ENCODE measurements at regions not wholly inside any gene's neighbourhood (a gene's known extent, or its start where the extent isn't known, plus 50 kb on each side); places are given as distances from the start of the nearest gene placed in this dataset.

GRCh38 chr14:29149798-29150197, 383.2 kb downstream of the FOXG1 start:
- no peak for TF ChIP-seq POLR2A (IDR thresholded peaks at IDR 0.05; ENCODE audit: low read length)
- no peak for TF ChIP-seq GATA1 (IDR thresholded peaks at IDR 0.05; ENCODE audit: low read depth, low read length)
